ENCODE measurements at regions not wholly inside any gene's neighbourhood (a gene's known extent, or its start where the extent isn't known, plus 50 kb on each side); places are given as distances from the start of the nearest gene placed in this dataset.

GRCh38 chr11:109165035-109165434 lies 257.0 kb upstream of the C11orf87 start:
- no peak for DNase-seq (ENCODE audit: low spot score)

GRCh38 chr11:109166441-109166840 lies 255.5 kb upstream of the C11orf87 start:
- DNase-seq (ENCODE audit: low spot score), result no peak

- DNase-seq (ENCODE audit: low spot score), result no peak
These were observed 248.5 kb upstream of the C11orf87 start for GRCh38 chr11:109173504-109173903.

GRCh38 chr11:109184376-109184775 lies 237.6 kb upstream of the C11orf87 start:
- no peak for DNase-seq (ENCODE audit: low spot score)

GRCh38 chr11:109192864-109193263 lies 229.1 kb upstream of the C11orf87 start:
- DNase-seq (ENCODE audit: low spot score), result no peak

- DNase-seq (ENCODE audit: low spot score), result no peak
These were observed 228.1 kb upstream of the C11orf87 start for GRCh38 chr11:109193880-109194279.

- DNase-seq (ENCODE audit: low spot score), result no peak
These were observed 226.0 kb upstream of the C11orf87 start for GRCh38 chr11:109196016-109196415.

GRCh38 chr11:109197656-109198055 lies 224.3 kb upstream of the C11orf87 start:
- no peak for DNase-seq (ENCODE audit: low spot score)

GRCh38 chr11:109203176-109203575 lies 218.8 kb upstream of the C11orf87 start:
- DNase-seq (ENCODE audit: low spot score), result no peak

GRCh38 chr11:109205312-109205711 lies 216.7 kb upstream of the C11orf87 start:
- no peak for DNase-seq (ENCODE audit: low spot score)

- no peak for DNase-seq (ENCODE audit: low spot score)
These were observed 213.9 kb upstream of the C11orf87 start for GRCh38 chr11:109208121-109208520.

- DNase-seq (ENCODE audit: low spot score), result no peak
These were observed 212.4 kb upstream of the C11orf87 start for GRCh38 chr11:109209572-109209971.

- no peak for DNase-seq (ENCODE audit: low spot score)
These were observed 200.8 kb upstream of the C11orf87 start for GRCh38 chr11:109221190-109221589.

GRCh38 chr11:109222761-109223160 lies 199.2 kb upstream of the C11orf87 start:
- DNase-seq (ENCODE audit: low spot score), result no peak

GRCh38 chr11:109223451-109223850 lies 198.5 kb upstream of the C11orf87 start:
- no peak for DNase-seq (ENCODE audit: low spot score)

GRCh38 chr11:109229682-109230081 lies 192.3 kb upstream of the C11orf87 start:
- no peak for DNase-seq (ENCODE audit: low spot score)

GRCh38 chr11:109236188-109236587 lies 185.8 kb upstream of the C11orf87 start:
- DNase-seq (ENCODE audit: low spot score), result no peak

- no peak for DNase-seq (ENCODE audit: low spot score)
These were observed 185.3 kb upstream of the C11orf87 start for GRCh38 chr11:109236696-109237095.

GRCh38 chr11:109237636-109238035 lies 184.4 kb upstream of the C11orf87 start:
- DNase-seq (ENCODE audit: low spot score), result no peak

- no peak for DNase-seq (ENCODE audit: low spot score)
These were observed 179.9 kb upstream of the C11orf87 start for GRCh38 chr11:109241988-109242536.

GRCh38 chr11:109247071-109247470 lies 174.9 kb upstream of the C11orf87 start:
- no peak for DNase-seq (ENCODE audit: low spot score)

- DNase-seq (ENCODE audit: low spot score), result no peak
These were observed 172.4 kb upstream of the C11orf87 start for GRCh38 chr11:109249597-109249996.

- no peak for DNase-seq (ENCODE audit: low spot score)
These were observed 170.8 kb upstream of the C11orf87 start for GRCh38 chr11:109251230-109251629.

- no peak for DNase-seq (ENCODE audit: low spot score)
These were observed 157.9 kb upstream of the C11orf87 start for GRCh38 chr11:109264128-109264527.
